ENCODE measurements at regions not wholly inside any gene's neighbourhood (a gene's known extent, or its start where the extent isn't known, plus 50 kb on each side); places are given as distances from the start of the nearest gene placed in this dataset.

- H3K4me1 ChIP-seq (ENCODE audit: control insufficient read depth, insufficient read depth, low read length): no peaks in the 10 kb centered on the region
- no peaks in the 10 kb centered on the region for H3K27me3 ChIP-seq (ENCODE audit: control insufficient read depth, insufficient read depth, low read length)
- no peak for DNase-seq
- no peaks in the 10 kb centered on the region for H3K36me3 ChIP-seq (ENCODE audit: control insufficient read depth, insufficient read depth, low read length)
- no CpG with 5 or more reads among the region's 8 CpGs for WGBS (ENCODE audit: insufficient coverage, low lambda C conversion rate)
- no peak overlapping the region for H3K27ac ChIP-seq (ENCODE audit: low read length)
- no peaks in the 10 kb centered on the region for H3K9me3 ChIP-seq (ENCODE audit: control insufficient read depth, low read depth, low read length)
- H3K4me3 ChIP-seq (ENCODE audit: low read length): no peak overlapping the region
Observed at GRCh38 chr3:178152031-178152806, 384.0 kb upstream of the KCNMB2 start.

- Histone ChIP-seq H3K4me1 (ENCODE audit: control insufficient read depth, insufficient read depth, low read length) (no peaks in the 10 kb centered on the region), H3K9me3 (ENCODE audit: control insufficient read depth, low read depth, low read length) (no peaks in the 10 kb centered on the region), H3K27ac (ENCODE audit: low read length) (no peak overlapping the region), H3K27me3 (ENCODE audit: control insufficient read depth, insufficient read depth, low read length) (no peaks in the 10 kb centered on the region), H3K36me3 (ENCODE audit: control insufficient read depth, insufficient read depth, low read length) (no peaks in the 10 kb centered on the region), H3K4me3 (ENCODE audit: low read length) (no peak overlapping the region)
- no peak for DNase-seq
Observed at GRCh38 chr3:178152988-178153387, 383.2 kb upstream of the KCNMB2 start.

- H3K27ac ChIP-seq (ENCODE audit: low read length): no peak overlapping the region
- no CpG with 5 or more reads among the region's 2 CpGs for WGBS (ENCODE audit: insufficient coverage, low lambda C conversion rate)
- H3K36me3 ChIP-seq (ENCODE audit: control insufficient read depth, insufficient read depth, low read length): no peaks in the 10 kb centered on the region
- H3K27me3 ChIP-seq (ENCODE audit: control insufficient read depth, insufficient read depth, low read length): no peaks in the 10 kb centered on the region
- no peak overlapping the region for H3K4me3 ChIP-seq (ENCODE audit: low read length)
- DNase-seq: no peak
- H3K4me1 ChIP-seq (ENCODE audit: control insufficient read depth, insufficient read depth, low read length): no peaks in the 10 kb centered on the region
- H3K9me3 ChIP-seq (ENCODE audit: control insufficient read depth, low read depth, low read length): no peaks in the 10 kb centered on the region
Observed at GRCh38 chr3:178155521-178155920, 380.7 kb upstream of the KCNMB2 start.

- Histone ChIP-seq H3K9me3 (ENCODE audit: control insufficient read depth, low read depth, low read length) (no peaks in the 10 kb centered on the region), H3K4me3 (ENCODE audit: low read length) (no peak overlapping the region), H3K36me3 (ENCODE audit: control insufficient read depth, insufficient read depth, low read length) (no peaks in the 10 kb centered on the region), H3K27me3 (ENCODE audit: control insufficient read depth, insufficient read depth, low read length) (no peaks in the 10 kb centered on the region), H3K27ac (ENCODE audit: low read length) (no peak overlapping the region), H3K4me1 (ENCODE audit: control insufficient read depth, insufficient read depth, low read length) (no peaks in the 10 kb centered on the region)
- DNase-seq: no peak
- 50% methylated on average over 2 of the region's 4 CpGs for whole genome bisulfite sequencing (ENCODE audit: insufficient coverage, low lambda C conversion rate)
Observed at GRCh38 chr3:178156301-178156700, 379.9 kb upstream of the KCNMB2 start.

GRCh38 chr3:178159691-178160220 lies 376.5 kb upstream of the KCNMB2 start:
- Histone ChIP-seq H3K4me1 (ENCODE audit: control insufficient read depth, insufficient read depth, low read length) (no peaks in the 10 kb centered on the region), H3K27me3 (ENCODE audit: control insufficient read depth, insufficient read depth, low read length) (no peaks in the 10 kb centered on the region), H3K4me3 (ENCODE audit: low read length) (no peak overlapping the region), H3K9me3 (ENCODE audit: control insufficient read depth, low read depth, low read length) (no peaks in the 10 kb centered on the region), H3K36me3 (ENCODE audit: control insufficient read depth, insufficient read depth, low read length) (no peaks in the 10 kb centered on the region), H3K27ac (ENCODE audit: low read length) (no peak overlapping the region)
- DNase-seq: no peak
- 70% methylated on average over 2 of the region's 2 CpGs for WGBS (ENCODE audit: insufficient coverage, low lambda C conversion rate)

- 78% methylated on average over 1 of the region's 2 CpGs for WGBS (ENCODE audit: insufficient coverage, low lambda C conversion rate)
- no peak for DNase-seq
- Histone ChIP-seq H3K4me3 (ENCODE audit: low read length) (no peak overlapping the region), H3K9me3 (ENCODE audit: control insufficient read depth, low read depth, low read length) (no peaks in the 10 kb centered on the region), H3K27ac (ENCODE audit: low read length) (no peak overlapping the region), H3K36me3 (ENCODE audit: control insufficient read depth, insufficient read depth, low read length) (no peaks in the 10 kb centered on the region), H3K4me1 (ENCODE audit: control insufficient read depth, insufficient read depth, low read length) (no peaks in the 10 kb centered on the region), H3K27me3 (ENCODE audit: control insufficient read depth, insufficient read depth, low read length) (no peaks in the 10 kb centered on the region)
Observed at GRCh38 chr3:178169421-178169820, 366.8 kb upstream of the KCNMB2 start.

- 100% methylated on average over 1 of the region's 4 CpGs for WGBS (ENCODE audit: insufficient coverage, low lambda C conversion rate)
- no peaks in the 10 kb centered on the region for H3K27me3 ChIP-seq (ENCODE audit: control insufficient read depth, insufficient read depth, low read length)
- no peaks in the 10 kb centered on the region for H3K36me3 ChIP-seq (ENCODE audit: control insufficient read depth, insufficient read depth, low read length)
- no peak for DNase-seq
- no peaks in the 10 kb centered on the region for H3K9me3 ChIP-seq (ENCODE audit: control insufficient read depth, low read depth, low read length)
- H3K4me1 ChIP-seq (ENCODE audit: control insufficient read depth, insufficient read depth, low read length): no peaks in the 10 kb centered on the region
- no peak overlapping the region for H3K4me3 ChIP-seq (ENCODE audit: low read length)
- H3K27ac ChIP-seq (ENCODE audit: low read length): no peak overlapping the region
Observed at GRCh38 chr3:178170698-178171535, 365.3 kb upstream of the KCNMB2 start.

GRCh38 chr3:178172121-178172520 lies 364.1 kb upstream of the KCNMB2 start:
- no peaks in the 10 kb centered on the region for H3K4me1 ChIP-seq (ENCODE audit: control insufficient read depth, insufficient read depth, low read length)
- no CpG with 5 or more reads among the region's 2 CpGs for WGBS (ENCODE audit: insufficient coverage, low lambda C conversion rate)
- H3K27ac ChIP-seq (ENCODE audit: low read length): no peak overlapping the region
- no peaks in the 10 kb centered on the region for H3K27me3 ChIP-seq (ENCODE audit: control insufficient read depth, insufficient read depth, low read length)
- no peaks in the 10 kb centered on the region for H3K36me3 ChIP-seq (ENCODE audit: control insufficient read depth, insufficient read depth, low read length)
- DNase-seq: no peak
- no peak overlapping the region for H3K4me3 ChIP-seq (ENCODE audit: low read length)
- no peaks in the 10 kb centered on the region for H3K9me3 ChIP-seq (ENCODE audit: control insufficient read depth, low read depth, low read length)

- H3K27ac ChIP-seq (ENCODE audit: low read length): peak overlapping the region; percentile 40
- H3K4me3 ChIP-seq (ENCODE audit: low read length): no peak overlapping the region
- no peaks in the 10 kb centered on the region for H3K4me1 ChIP-seq (ENCODE audit: control insufficient read depth, insufficient read depth, low read length)
- H3K27me3 ChIP-seq (ENCODE audit: control insufficient read depth, insufficient read depth, low read length): no peaks in the 10 kb centered on the region
- no peaks in the 10 kb centered on the region for H3K9me3 ChIP-seq (ENCODE audit: control insufficient read depth, low read depth, low read length)
- peak; percentile 21 to 74 for DNase-seq
- no peaks in the 10 kb centered on the region for H3K36me3 ChIP-seq (ENCODE audit: control insufficient read depth, insufficient read depth, low read length)
- WGBS (ENCODE audit: insufficient coverage, low lambda C conversion rate): no CpG with 5 or more reads among the region's 2 CpGs
Observed at GRCh38 chr3:178174201-178174915, 361.9 kb upstream of the KCNMB2 start.

GRCh38 chr3:178181088-178181487 lies 355.1 kb upstream of the KCNMB2 start:
- no peaks in the 10 kb centered on the region for H3K4me1 ChIP-seq (ENCODE audit: control insufficient read depth, insufficient read depth, low read length)
- no peak for DNase-seq
- H3K27ac ChIP-seq (ENCODE audit: low read length): no peak overlapping the region
- no peaks in the 10 kb centered on the region for H3K27me3 ChIP-seq (ENCODE audit: control insufficient read depth, insufficient read depth, low read length)
- no peaks in the 10 kb centered on the region for H3K36me3 ChIP-seq (ENCODE audit: control insufficient read depth, insufficient read depth, low read length)
- H3K9me3 ChIP-seq (ENCODE audit: control insufficient read depth, low read depth, low read length): no peaks in the 10 kb centered on the region
- 100% methylated on average over 1 of the region's 1 CpG for WGBS (ENCODE audit: insufficient coverage, low lambda C conversion rate)
- no peak overlapping the region for H3K4me3 ChIP-seq (ENCODE audit: low read length)

Measured in large intestine (tissue), 3 donors.